ENCODE measurements at regions not wholly inside any gene's neighbourhood (a gene's known extent, or its start where the extent isn't known, plus 50 kb on each side); places are given as distances from the start of the nearest gene placed in this dataset.
"Not testable (repeated sequence)": the region's sequence is repeated elsewhere in the genome, so short reads cannot be mapped to it uniquely, and the experiment has no call there.

GRCh38 chr2:58635801-58636375, 394.8 kb upstream of the FANCL start:
- no peak for DNase-seq (ENCODE audit: low read depth in 2 of 3, low spot score in 2 of 3)

- DNase-seq (ENCODE audit: low read depth in 2 of 3, low spot score in 2 of 3): no peak
Measured at GRCh38 chr2:58634653-58635370, 393.7 kb upstream of the FANCL start.

- DNase-seq (ENCODE audit: low read depth in 2 of 3, low spot score in 2 of 3): peak in 1 of 3 donors; percentile 16
Measured at GRCh38 chr2:58633613-58634365, 392.7 kb upstream of the FANCL start.

- DNase-seq (ENCODE audit: low read depth in 2 of 3, low spot score in 2 of 3): no peak
Measured at GRCh38 chr2:58631986-58632385, 390.9 kb upstream of the FANCL start.

GRCh38 chr2:58629545-58630119, 388.5 kb upstream of the FANCL start:
- no peak for DNase-seq (ENCODE audit: low read depth in 2 of 3, low spot score in 2 of 3)

- no peak for DNase-seq (ENCODE audit: low read depth in 2 of 3, low spot score in 2 of 3)
Measured at GRCh38 chr2:58620896-58621295, 379.8 kb upstream of the FANCL start.

GRCh38 chr2:58620093-58620492, 379.0 kb upstream of the FANCL start:
- no peak for DNase-seq (ENCODE audit: low read depth in 2 of 3, low spot score in 2 of 3)

GRCh38 chr2:58616961-58617360, 375.8 kb upstream of the FANCL start:
- DNase-seq (ENCODE audit: low read depth in 2 of 3, low spot score in 2 of 3): peak in 1 of 3 donors; percentile 9

- peak in 1 of 3 donors; percentile 59 for DNase-seq (ENCODE audit: low read depth in 2 of 3, low spot score in 2 of 3)
Measured at GRCh38 chr2:58614219-58614618, 373.1 kb upstream of the FANCL start.

GRCh38 chr2:58612973-58613372, 371.8 kb upstream of the FANCL start:
- peak in 1 of 3 donors; percentile 47 for DNase-seq (ENCODE audit: low read depth in 2 of 3, low spot score in 2 of 3)

- DNase-seq (ENCODE audit: low read depth in 2 of 3, low spot score in 2 of 3): peak in 1 of 3 donors; percentile 20
Measured at GRCh38 chr2:58609326-58609725, 368.2 kb upstream of the FANCL start.

- DNase-seq (ENCODE audit: low read depth in 2 of 3, low spot score in 2 of 3): no peak
Measured at GRCh38 chr2:58608146-58608545, 367.0 kb upstream of the FANCL start.

GRCh38 chr2:58607448-58607847, 366.3 kb upstream of the FANCL start:
- no peak for DNase-seq (ENCODE audit: low read depth in 2 of 3, low spot score in 2 of 3)

GRCh38 chr2:58606799-58607198, 365.7 kb upstream of the FANCL start:
- no peak for DNase-seq (ENCODE audit: low read depth in 2 of 3, low spot score in 2 of 3)

- DNase-seq (ENCODE audit: low read depth in 2 of 3, low spot score in 2 of 3): no peak
Measured at GRCh38 chr2:58604096-58604495, 363.0 kb upstream of the FANCL start.

GRCh38 chr2:58601017-58601416, 359.9 kb upstream of the FANCL start:
- DNase-seq (ENCODE audit: low read depth in 2 of 3, low spot score in 2 of 3): no peak

- no peak for DNase-seq (ENCODE audit: low read depth in 2 of 3, low spot score in 2 of 3)
Measured at GRCh38 chr2:58598171-58598570, 357.0 kb upstream of the FANCL start.

GRCh38 chr2:58595714-58596113, 354.6 kb upstream of the FANCL start:
- DNase-seq (ENCODE audit: low read depth in 2 of 3, low spot score in 2 of 3): no peak

GRCh38 chr2:58594762-58595161, 353.6 kb upstream of the FANCL start:
- DNase-seq (ENCODE audit: low read depth in 2 of 3, low spot score in 2 of 3): no peak

- DNase-seq (ENCODE audit: low read depth in 2 of 3, low spot score in 2 of 3): peak in 1 of 3 donors; percentile 55
Measured at GRCh38 chr2:58594175-58594574, 353.1 kb upstream of the FANCL start.

- not testable (repeated sequence) for DNase-seq (ENCODE audit: low read depth in 2 of 3, low spot score in 2 of 3)
Measured at GRCh38 chr2:58586178-58586577, 345.1 kb upstream of the FANCL start.
